ENCODE measurements at regions not wholly inside any gene's neighbourhood (a gene's known extent, or its start where the extent isn't known, plus 50 kb on each side); places are given as distances from the start of the nearest gene placed in this dataset.

DNA sequence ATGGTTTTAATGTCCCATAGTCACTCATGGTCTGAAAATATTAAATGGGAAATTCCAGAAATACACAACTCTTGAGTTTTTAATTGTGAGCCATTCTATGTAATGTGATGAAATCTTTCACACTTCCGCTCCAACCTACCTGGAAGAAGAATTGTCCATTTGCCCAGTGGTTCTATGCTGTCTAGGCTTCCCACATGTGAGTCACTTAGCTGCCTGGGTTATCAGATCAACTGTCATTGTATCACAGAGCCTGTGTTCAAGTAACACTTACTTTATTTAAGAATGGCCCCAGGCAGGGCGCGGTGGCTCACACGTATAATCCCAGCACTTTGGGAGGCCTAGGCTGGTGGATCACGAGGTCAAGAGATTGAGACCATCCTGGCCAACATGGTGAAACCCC is 1450.5 kb downstream of the EFNB2 start:
- no peak for DNase-seq

DNA sequence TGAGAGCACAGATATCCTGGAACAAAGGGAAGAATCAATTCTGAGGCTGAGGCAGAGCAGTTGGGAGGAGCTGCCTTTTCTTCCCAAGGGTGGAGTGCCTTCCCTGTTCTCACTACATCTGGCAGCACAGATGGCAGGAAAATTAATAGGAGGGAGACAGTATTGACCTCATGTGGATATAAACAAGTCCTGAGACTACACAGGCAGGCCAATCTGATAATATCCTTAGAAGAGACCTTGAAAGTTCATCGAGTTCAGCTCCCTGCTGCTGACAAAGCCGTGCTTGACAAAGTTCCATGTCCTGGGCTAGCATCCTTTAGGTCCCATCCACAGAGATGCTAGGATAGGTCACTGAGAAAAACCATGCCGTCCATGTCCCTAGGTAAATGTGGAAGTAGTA is 1451.5 kb downstream of the EFNB2 start:
- DNase-seq: no peak

DNA sequence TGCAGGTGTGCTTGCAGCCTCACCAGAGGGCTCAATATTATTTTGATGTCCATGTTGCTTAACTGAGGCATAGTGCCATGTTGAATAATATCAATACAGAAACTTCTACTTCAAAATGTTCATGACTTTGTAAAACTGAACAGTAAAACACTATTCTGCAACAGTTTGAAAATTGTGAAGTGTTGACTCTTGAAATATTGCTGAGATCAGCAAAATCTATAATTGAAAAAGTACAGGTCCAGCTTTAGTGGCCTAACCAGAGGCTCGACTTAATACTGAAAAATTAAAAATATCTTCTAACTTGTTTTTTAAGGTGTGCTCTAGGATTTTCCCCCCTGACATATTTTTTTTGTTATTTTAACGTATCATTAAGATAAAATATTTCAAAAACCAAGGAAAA is 1460.7 kb downstream of the EFNB2 start:
- DNase-seq: no peak

- no peak for DNase-seq
These were observed 1462.4 kb downstream of the EFNB2 start for GRCh38 chr13:105073041-105073440.

DNA sequence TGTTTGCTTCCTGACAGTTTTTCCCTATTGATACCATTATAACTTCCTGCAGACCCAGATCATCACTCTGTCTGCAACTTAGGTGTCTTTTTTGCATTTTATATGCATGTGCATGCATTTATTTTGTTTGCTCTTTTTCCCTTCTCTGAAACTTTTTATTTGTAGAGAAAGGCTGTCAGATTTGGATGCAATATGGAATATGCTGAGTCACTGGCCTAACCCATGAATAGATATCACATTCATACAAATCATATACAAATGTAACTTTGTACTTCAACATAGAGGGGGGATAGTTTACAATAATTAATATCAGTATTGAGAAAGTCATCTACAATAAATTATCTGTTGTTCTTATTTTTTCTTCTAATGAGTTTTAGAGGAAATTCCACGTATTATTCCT is 1465.0 kb downstream of the EFNB2 start:
- no peak for DNase-seq

DNA sequence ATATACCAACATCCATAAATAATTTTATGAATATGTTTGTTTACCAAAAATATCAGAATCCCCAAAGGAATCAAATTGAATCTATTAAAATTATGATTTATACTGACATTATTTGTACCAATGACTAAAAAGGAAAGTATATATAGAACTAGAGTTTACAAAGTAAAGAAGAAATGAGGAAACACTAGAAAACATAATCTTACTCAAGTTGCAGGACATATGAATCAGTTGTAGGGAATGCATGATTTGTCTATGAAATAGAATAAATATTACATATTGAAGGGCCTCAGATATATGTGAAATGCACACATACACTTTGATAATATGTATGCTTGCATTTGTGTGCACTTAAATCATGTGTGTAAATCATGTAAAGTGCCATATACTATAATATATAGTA is 1466.4 kb downstream of the EFNB2 start:
- no peak for DNase-seq

DNA sequence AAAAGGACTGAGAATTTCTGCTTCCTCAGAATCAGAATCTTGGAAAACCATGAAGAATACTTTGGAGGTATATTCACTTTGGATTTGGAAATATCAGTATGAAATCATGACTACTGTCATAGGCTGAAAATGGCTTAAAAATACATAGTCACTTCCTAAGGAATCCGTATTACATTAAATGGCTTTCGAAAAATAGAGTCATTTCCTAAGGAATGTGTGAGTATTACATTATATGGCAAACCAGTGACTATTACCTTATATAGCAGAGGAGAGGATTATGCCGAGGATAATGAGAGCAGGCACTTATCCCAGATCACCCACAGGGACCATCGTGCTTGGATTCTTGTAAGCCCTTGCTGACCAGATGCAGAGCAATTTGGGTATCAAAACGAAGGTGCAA is 1471.8 kb downstream of the EFNB2 start:
- no peak for DNase-seq

- DNase-seq: no peak
These were observed 1475.7 kb downstream of the EFNB2 start for GRCh38 chr13:105059786-105060185.

DNA sequence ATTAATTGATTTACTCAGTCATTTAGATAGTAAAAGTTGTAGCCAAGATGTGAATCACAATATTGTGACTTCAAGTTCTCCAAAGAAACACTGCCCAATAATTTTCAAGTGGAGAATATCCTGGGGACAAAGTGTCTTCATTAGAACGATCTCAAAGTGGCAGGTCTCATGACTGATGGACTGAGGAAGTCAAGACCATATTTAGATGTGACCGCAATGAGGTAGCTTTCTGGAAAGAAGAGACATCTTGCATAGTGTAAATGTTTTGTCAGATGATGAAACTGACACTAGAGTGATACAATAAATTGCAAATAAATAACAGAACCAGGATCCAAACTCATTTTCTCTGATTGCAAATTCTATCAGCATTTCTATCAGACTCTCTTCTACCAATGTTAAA is 1476.9 kb downstream of the EFNB2 start:
- DNase-seq: no peak

DNA sequence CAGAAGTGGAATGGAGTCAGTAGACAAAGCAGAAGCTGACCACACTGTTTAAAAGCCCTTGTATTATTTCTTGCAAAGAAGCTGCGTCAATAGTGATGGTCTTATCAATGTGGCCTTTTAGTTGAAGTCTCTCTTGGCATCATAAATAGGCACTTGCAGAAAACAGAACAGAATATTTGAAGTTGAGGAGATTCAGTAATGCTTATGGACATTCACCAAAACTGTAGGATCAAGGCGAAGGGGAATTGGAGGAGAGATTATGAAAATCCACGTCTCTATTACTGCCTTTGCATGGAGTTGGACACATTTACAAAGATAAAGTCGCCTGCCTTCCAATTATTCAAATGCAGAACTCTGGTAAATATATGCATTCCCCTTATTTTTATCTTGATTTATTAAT is 1482.8 kb downstream of the EFNB2 start:
- DNase-seq: no peak

DNA sequence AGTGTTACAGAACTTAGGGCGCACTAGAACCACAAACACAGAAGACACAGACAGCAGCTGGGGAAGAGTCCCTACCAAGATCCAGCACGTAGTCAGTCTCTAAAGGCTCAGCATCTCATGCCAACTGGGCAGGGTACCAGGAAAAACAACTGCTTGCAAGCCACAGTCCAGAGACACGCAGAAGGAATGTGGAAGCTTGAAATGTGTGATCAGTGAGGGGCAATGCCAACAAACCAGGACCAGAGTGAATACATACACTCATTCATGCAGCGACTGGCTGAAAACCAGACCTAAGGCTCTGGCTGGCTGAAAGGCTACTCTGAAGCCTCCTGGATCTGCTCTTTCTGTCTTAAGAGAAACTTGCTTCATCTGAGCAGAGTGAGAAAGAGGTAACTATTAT is 1484.8 kb downstream of the EFNB2 start:
- no peak for DNase-seq

- no peak for DNase-seq
These were observed 1486.8 kb downstream of the EFNB2 start for GRCh38 chr13:105048677-105049076.

DNA sequence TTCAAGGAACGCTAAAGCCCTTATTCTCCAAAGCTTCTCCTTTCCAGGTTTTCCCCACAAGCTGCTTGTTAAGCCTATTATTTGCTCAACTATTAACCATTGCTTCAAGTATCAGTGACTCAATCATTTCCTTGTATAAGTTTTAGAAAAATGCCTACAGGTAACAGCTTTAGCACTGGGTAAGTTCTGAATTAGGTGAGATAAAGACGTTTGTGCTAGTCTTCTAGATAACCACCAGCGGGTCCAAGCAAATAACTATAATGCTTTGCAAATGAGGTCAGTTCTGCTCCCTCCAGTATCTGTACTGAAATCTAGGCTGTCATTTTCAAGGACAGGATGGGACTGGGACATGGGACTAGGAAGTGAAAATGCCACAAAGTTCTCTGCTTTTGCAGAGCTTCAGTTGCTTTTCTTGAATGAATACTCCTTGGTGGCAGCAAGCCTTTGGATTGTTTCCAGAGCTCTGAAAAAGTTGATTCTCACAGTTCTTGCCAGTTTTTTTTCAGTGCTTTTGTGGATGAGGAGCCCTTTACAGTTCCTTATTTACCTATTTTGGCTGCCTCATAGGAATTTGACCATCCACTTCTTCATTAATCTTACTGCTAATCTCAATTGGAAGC is 1487.7 kb downstream of the EFNB2 start:
- DNase-seq: no peak

DNA sequence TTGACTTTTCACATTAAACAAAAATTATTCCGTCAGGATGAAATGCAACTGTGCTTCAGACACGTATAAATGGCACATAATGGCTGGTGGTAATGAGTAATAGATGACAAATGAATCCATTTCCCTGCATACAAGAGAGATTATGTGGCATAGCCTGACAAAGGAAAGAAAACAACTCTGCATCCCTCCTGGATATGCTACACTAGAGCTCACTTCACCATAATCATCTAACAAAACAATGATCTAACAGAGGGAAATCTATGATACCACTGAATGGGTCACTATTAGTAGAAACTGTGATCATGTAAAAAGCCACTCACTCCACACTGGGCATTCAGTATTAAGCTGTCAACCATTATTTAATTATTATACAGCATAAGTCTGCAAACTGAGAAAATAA is 1498.4 kb downstream of the EFNB2 start:
- no peak for DNase-seq

DNA sequence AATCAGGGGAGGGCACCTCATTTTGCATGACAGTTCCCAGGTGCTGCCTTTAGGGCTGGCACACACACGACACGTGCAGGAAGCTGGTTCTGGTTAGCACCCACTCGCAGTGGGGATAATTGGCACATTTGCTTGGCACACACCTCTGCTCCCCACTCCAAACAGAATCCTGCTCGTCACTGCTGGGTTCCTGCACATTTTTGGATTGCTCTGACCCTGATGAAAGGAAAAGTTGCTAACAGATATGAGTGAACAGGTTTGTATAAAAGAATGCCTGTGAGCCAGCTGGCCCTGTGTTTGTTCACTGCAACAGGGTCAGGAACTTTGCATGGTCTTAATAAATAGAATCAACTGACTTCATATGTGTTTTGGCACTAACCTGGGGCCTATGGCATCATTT is 1500.4 kb downstream of the EFNB2 start:
- no peak for DNase-seq

- DNase-seq: no peak
These were observed 1501.5 kb downstream of the EFNB2 start for GRCh38 chr13:105033999-105034398.

DNA sequence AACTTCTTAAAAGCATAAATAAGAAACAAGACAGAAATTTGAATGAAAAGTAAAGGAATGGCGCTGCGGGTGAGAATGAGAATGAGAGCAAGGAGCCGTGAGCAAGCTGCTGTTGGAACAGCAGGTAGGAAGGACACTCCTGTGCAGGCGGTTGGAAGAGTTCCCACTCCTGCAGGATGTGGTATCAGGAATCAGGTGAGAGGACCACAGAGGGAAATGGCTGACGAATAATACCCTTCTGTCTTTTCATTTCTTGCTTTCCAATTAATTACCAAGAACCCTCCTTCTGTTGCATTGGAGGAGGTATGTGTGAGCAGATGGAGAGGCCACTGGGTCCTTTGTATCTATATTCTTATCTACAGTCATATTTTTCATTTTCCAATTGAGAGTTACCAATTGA is 1504.2 kb downstream of the EFNB2 start:
- no peak for DNase-seq

DNA sequence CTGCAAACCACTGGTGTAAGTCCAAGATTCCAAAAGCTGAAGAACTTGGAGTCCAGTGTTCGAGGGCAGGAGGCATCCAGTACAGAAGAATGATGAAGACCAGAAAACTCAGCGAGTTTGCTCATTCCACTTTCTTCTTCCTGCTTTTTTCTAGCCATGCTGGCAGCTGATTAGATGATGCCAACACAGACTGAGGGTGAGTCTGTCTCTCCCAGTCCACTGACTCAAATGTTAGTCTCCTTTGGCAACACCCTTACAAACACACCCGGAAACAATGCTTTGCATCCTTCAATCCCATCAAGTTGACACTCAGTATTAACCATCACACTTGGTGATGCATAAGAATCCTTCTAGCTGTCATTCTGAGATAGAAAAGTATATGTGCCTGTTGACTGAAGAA is 1504.6 kb downstream of the EFNB2 start:
- DNase-seq: no peak

- no peak for DNase-seq
These were observed 1516.4 kb downstream of the EFNB2 start for GRCh38 chr13:105019073-105019472.

DNA sequence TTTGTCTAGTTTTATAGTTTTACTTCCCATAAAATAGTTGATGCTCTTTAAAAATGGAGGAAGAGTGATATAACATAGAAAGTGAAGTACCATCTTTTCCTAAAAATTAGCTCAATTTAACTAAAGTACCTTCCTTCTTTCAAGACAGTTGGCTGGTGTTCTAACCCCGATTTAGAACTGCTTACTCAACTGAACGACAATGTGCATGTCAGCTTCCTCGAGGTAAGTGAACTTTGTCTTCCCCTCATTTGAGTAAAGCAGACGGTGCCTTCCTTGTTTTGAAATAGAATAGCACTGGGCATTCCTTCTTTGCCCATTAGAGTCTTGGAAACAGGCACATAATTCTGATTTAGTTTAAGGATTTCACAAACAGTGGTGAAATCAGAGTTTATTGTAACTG is 1519.2 kb downstream of the EFNB2 start:
- no peak for DNase-seq

DNA sequence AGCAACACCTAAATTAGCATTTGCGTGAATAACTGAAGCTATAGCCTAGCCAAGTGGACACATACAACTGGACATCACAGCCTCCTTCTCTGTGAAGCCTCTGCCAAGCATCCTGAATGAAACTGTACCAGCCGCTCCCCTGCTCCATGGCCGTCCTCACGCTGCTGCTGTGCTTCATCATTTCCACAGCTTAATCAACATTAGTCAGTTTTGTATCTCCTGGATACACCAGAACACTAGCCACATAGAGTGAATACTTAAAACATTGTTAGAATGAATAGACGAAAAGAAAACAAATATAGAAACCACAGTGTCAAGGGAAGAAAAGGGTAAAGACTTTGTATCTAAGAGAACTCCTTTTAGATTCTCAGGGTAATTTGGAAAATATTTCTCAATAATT is 1526.9 kb downstream of the EFNB2 start:
- no peak for DNase-seq

GRCh38 chr13:105007166-105007808 is 1528.2 kb downstream of the EFNB2 start:
- no peak for DNase-seq

DNA sequence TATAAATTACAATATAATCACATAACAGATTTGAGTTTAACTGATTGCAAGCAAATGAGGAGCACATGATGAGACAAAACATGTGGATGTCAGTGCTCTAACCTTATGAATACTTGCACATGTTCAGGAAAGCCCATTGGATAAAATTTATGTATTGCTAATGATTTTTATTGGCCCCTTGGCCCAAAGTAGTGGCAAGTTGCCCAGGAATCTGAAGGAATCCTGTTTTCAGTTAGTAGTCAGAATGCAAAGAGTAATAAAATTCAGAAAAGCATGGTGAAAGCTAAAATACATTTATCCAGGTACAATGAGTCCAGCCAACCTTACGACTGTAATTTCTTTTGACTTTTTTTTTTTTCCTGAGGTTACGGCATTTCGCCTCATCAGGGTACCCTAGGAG is 1539.4 kb downstream of the EFNB2 start:
- no peak for DNase-seq

DNA sequence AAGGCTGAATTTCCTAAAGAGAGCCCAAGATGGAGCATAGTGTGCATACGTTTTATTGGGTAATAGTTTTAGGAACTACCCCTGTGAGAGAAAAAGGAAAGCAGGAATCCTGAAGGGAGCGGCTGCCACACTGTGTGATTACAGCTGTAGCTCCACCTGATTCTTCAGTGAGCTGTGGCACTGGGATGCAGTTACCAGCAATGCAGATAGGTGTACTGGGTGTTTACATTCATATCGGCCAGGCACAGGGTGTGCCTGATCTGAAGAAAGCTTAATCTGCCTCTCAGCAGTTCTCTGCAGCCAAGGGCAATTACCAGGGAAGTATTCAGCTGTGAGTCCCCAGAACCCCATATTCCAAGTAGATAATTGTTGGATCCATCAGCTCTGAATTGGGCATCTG is 1541.8 kb downstream of the EFNB2 start:
- DNase-seq: no peak

DNA sequence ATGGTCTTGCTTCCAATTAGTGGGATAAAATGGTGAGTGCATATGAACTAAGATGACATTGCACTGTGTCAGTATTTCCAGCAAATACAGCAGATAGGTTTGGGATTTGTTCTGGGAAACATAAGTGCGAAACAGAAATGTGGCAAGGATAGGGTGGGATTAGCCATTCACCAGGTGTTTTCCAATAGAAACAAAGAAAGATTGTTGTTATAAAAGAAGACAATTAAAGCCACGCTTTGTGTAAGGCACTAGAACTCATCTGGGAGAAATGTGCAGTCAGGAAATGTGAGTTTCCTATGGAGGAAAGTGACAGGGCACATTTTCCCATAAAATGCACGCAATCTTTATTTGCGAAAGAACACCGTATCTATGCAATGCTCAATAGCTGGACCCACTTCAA is 1547.8 kb downstream of the EFNB2 start:
- no peak for DNase-seq
